ENCODE measurements at regions not wholly inside any gene's neighbourhood (a gene's known extent, or its start where the extent isn't known, plus 50 kb on each side); places are given as distances from the start of the nearest gene placed in this dataset.

GRCh38 chr3:3335903-3336302, 156.4 kb upstream of the CRBN start:
- FAIRE-seq, result no peak
- no peak for TF ChIP-seq POLR2AphosphoS5 (IDR thresholded peaks at IDR 0.05; ENCODE audit: low read depth, low read length)
- no peak for TF ChIP-seq SRF (IDR thresholded peaks at IDR 0.05; ENCODE audit: low read depth, low read length)
- no peak for TF ChIP-seq TEAD4 (IDR thresholded peaks at IDR 0.05; ENCODE audit: low read depth, low read length)
- no peak for TF ChIP-seq RBBP5 (IDR thresholded peaks at IDR 0.05; ENCODE audit: borderline replicate concordance, low read depth, low read length)

More at GRCh38 chr3:3335903-3336302, 156.4 kb upstream of the CRBN start:
- no peak overlapping the region for H4K5ac ChIP-seq (ENCODE audit: insufficient read length, low read depth, low read length)
- CTCF ChIA-PET (ENCODE audit: partially characterized antibody), result no interaction called here
- H3K79me1 ChIP-seq (ENCODE audit: low read depth, low read length), result no peaks in the 10 kb centered on the region
- no peak overlapping the region for H3K4ac ChIP-seq (replicated peaks; ENCODE audit: insufficient read length, low read depth, low read length)
- no peak overlapping the region for H4K8ac ChIP-seq (ENCODE audit: extremely low read depth, insufficient read depth, low read length)
- no peak overlapping the region for H3K14ac ChIP-seq (ENCODE audit: insufficient read length)
- no peaks in the 10 kb centered on the region for H3K27me3 ChIP-seq (replicated peaks in 1 of 4; ENCODE audit: control insufficient read depth in 3 of 4, extremely low read depth in 1 of 4, insufficient read depth in 3 of 4, low read length in 3 of 4)
- H2AK5ac ChIP-seq (ENCODE audit: low read depth, low read length), result no peak overlapping the region
- H3K56ac ChIP-seq (replicated peaks; ENCODE audit: insufficient read length, low read depth, low read length), result no peak overlapping the region
- H3K36me3 ChIP-seq (ENCODE audit: control insufficient read depth in 2 of 4, insufficient read depth in 4 of 4, low read length in 3 of 4), result no peaks in the 10 kb centered on the region
- POLR2A ChIA-PET (ENCODE audit: partially characterized antibody), result no interaction called here
- peaks cover 0 to 3% (median 1%) of the 10 kb centered on the region in 4 experiments; a peak in 2 of 7 replicates for H3K4me1 ChIP-seq (replicated peaks in 1 of 4; ENCODE audit: control insufficient read depth in 3 of 4, insufficient read depth in 4 of 4, low read length in 3 of 4)
- H2BK120ac ChIP-seq (replicated peaks; ENCODE audit: low read depth, low read length), result no peak overlapping the region
- no peak overlapping the region for H4K91ac ChIP-seq (replicated peaks; ENCODE audit: insufficient read length, low read length)
- H3K4me3 ChIP-seq (ENCODE audit: extremely low read depth in 1 of 4, insufficient read depth in 2 of 4, low read depth in 3 of 4, low read length in 4 of 4), result no peak overlapping the region
- no peaks in the 10 kb centered on the region for H4K20me1 ChIP-seq (replicated peaks in 1 of 2; ENCODE audit: control insufficient read depth in 1 of 2, insufficient read depth in 2 of 2, low read length in 2 of 2)
- no peak for DNase-seq (ENCODE audit: low read depth in 1 of 2, low spot score in 2 of 2)
- H3K23me2 ChIP-seq (ENCODE audit: low read depth, low read length), result 0 out of 2 replicates have a peak, but pooled peaks cover 2% of the 10 kb centered on the region
- no peak overlapping the region for H3K18ac ChIP-seq (ENCODE audit: extremely low read depth, low read length)
- no peak overlapping the region for H2BK15ac ChIP-seq (ENCODE audit: low read length)
- no peak overlapping the region for H2BK5ac ChIP-seq (ENCODE audit: low read depth, low read length)
- no peak overlapping the region for H3K23ac ChIP-seq (ENCODE audit: insufficient read length)
- no peak overlapping the region for H2AFZ ChIP-seq (ENCODE audit: low read length)
- H3K9ac ChIP-seq (replicated peaks in 1 of 4; ENCODE audit: extremely low read depth in 1 of 4, low read depth in 3 of 4, low read length in 3 of 4), result no peak overlapping the region
- H3K4me2 ChIP-seq (ENCODE audit: insufficient read depth in 1 of 2, low read depth in 2 of 2, low read length in 2 of 2), result no peak overlapping the region
- no peak overlapping the region for H2BK12ac ChIP-seq (ENCODE audit: low read depth, low read length)
- no peak overlapping the region for H2BK20ac ChIP-seq (ENCODE audit: low read length)
- no peaks in the 10 kb centered on the region for H3K79me2 ChIP-seq (ENCODE audit: control insufficient read depth in 1 of 2, insufficient read depth in 2 of 2, low read length in 2 of 2)
- H3K9me3 ChIP-seq (ENCODE audit: insufficient read depth in 2 of 2, low read depth in 1 of 2, low read length in 1 of 2), result no peaks in the 10 kb centered on the region
- H3K27ac ChIP-seq (ENCODE audit: low read depth, low read length), result no peak overlapping the region
- WGBS, 2 experiments (ENCODE audit: extremely low coverage in 1 of 2, insufficient coverage in 1 of 2, insufficient read length in 1 of 2, insufficient replicate concordance in 2 of 2, low coverage in 1 of 2, low lambda C conversion rate in 2 of 2, missing lambda C conversion rate in 1 of 2), result 86% methylated on average over 1 of the region's 1 CpG; no CpG with 5 or more reads in 1 of the 2 experiments

Measured in H1 (cell line).